HG02973 (cell line): ENCODE measurements at regions not wholly inside any gene's neighbourhood (a gene's known extent, or its start where the extent isn't known, plus 50 kb on each side); places are given as distances from the start of the nearest gene placed in this dataset.
"Not testable (repeated sequence)": the region's sequence is repeated elsewhere in the genome, so short reads cannot be mapped to it uniquely, and the experiment has no call there.

Experiments used
- ATAC-seq: cut with Tn5 transposase; IDR thresholded peaks from one replicate; pipeline ENCODE4 v1.9.1; 2021; ENCODE audit warnings: moderate library complexity; ENCODE audit not compliant: unreplicated experiment

DNA sequence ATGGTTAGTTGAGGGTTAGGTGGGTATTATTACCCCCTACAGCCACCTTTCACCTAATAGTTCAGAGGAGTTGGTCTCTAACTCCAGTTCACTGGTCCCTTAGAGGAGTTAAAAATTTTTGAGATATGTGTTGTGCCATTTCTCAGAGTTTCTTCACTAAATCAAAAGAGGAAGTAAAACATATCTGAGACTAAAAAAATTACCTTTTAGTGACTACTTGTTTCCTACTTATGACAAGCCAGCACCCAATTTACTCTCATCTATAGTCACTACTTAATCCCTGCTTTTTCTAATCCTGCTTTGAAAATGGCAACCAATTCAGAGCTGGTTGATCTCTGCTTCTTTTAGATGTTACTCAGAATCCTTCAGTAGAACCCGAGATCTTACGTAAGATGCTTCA, 1316.8 kb upstream of the B3GALT2 start:
- ATAC-seq, result peak; percentile 71

- no peak for ATAC-seq
Observed at GRCh38 chr1:194495434-194495833, 1309.0 kb upstream of the B3GALT2 start.

- ATAC-seq, result no peak
Observed at GRCh38 chr1:194487172-194487571, 1300.8 kb upstream of the B3GALT2 start.

- ATAC-seq, result no peak
Observed at GRCh38 chr1:194485432-194485831, 1299.0 kb upstream of the B3GALT2 start.

DNA sequence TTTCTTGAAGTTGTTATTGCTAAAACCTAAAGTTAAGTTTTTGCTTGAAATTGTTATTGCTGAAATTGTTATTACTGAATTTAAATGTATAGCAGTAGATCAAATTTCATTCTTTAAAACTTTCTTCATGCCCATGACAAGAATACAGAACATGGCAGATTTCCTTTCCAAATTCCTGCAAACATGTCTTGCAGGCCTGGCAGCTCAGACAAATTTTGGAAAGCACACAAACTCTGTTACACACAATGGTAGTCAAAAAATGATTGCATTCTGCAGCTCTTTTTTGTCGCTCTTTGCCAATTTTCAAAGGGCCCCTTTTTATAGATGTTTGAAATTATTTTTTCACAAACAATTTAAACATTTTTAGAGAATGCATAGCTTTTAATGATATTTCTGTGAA, 1292.3 kb upstream of the B3GALT2 start:
- ATAC-seq, result no peak

DNA sequence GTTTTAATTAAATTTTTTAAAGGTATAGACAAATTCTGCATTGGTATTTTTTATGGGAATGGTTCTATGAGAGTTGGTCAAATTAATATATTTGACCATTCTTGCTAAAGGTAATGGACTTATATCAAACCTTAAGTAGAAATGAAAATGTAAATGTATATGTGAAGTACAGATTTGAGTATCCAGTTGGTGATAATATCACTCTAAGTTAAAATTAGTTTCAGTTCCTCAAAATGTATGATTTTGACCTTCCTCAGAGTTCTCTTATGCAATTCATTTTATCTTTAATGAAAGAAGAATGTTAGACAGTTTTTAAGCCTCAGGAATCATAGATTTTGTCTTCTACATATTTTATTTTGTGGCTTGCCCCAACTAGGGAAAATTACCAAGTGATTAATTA, 1291.5 kb upstream of the B3GALT2 start:
- peak; percentile 97 for ATAC-seq

DNA sequence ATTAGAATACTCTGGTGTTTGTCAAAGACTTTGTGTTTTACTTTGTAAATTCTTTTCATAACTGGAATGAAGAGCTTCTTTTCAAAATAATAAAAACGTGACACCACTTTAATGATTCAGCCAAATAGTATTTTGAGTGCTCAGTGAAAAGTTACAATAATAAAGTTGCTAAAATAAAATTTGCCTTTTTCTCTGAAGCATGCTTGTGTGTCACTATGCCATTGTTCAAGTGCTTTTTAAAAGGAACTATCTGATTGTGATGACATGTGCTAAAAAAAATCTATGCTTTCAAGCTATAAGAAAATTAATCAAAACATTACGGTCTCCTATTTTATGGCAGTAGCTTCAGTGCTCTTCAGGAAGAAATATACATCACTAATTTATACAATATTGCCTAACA, 1290.5 kb upstream of the B3GALT2 start:
- no peak for ATAC-seq

GRCh38 chr1:194476351-194476750, 1289.9 kb upstream of the B3GALT2 start:
- no peak for ATAC-seq

DNA sequence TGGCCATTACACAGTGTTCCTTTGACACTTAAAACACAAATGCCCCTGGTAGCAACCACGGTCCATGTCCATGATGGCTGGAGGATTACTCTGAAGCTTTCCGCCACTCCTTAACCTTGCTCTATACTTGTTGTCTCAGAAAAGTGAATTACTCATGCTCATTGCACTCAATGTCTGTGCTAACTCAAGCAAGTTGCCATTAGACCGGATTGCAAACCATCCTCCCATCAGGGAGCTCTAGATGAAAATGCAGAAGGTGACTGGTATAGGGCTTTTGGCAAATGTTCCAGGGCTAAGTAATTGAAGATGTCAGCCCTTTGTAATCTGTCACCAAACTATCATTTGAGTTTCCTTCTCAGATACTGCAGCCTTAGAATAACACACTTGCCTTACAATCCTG, 1288.3 kb upstream of the B3GALT2 start:
- no peak for ATAC-seq

- ATAC-seq, result no peak
Observed at GRCh38 chr1:194473766-194474165, 1287.4 kb upstream of the B3GALT2 start.

GRCh38 chr1:194469282-194469681, 1282.9 kb upstream of the B3GALT2 start:
- no peak for ATAC-seq

GRCh38 chr1:194466706-194467105, 1280.3 kb upstream of the B3GALT2 start:
- no peak for ATAC-seq

DNA sequence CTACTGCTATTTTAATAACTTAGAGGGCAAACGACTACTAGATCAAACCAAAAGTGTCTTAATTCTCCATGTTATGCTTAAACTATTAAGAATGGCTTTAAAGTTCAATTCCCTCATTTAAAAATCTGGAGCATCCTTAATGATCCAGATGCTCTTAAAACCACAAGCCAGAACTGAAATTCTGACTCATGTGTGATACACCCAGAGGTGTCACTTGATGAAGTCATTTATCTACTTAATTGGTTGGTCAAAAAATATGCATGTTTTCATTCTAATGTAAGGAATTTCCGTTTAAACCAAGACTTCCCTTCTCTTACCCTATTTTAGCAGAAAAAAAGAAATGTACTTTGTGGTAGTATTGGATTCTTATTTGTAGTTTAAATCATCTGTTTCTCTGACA, 1261.2 kb upstream of the B3GALT2 start:
- ATAC-seq, result no peak

DNA sequence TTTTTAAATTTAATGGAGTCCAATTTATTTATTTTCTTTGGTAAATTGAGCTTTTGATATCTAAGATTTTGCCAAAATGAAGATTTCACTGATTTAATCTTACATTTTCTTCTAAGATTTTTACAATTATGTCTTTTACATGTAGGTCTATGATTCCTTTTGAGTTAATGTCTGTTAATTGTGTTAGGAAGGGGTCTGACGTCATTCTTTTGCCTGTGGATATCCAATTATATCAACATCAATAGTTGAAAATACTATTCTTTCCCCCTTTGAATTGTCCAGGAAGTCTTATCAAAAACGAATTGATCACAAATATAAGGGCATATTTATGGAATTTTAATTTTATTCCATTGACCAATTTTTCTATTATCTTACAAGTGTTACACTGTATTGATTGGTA, 1258.8 kb upstream of the B3GALT2 start:
- no peak for ATAC-seq

- ATAC-seq, result no peak
Observed at GRCh38 chr1:194442901-194443575, 1256.6 kb upstream of the B3GALT2 start.

- no peak for ATAC-seq
Observed at GRCh38 chr1:194437135-194437534, 1250.7 kb upstream of the B3GALT2 start.

DNA sequence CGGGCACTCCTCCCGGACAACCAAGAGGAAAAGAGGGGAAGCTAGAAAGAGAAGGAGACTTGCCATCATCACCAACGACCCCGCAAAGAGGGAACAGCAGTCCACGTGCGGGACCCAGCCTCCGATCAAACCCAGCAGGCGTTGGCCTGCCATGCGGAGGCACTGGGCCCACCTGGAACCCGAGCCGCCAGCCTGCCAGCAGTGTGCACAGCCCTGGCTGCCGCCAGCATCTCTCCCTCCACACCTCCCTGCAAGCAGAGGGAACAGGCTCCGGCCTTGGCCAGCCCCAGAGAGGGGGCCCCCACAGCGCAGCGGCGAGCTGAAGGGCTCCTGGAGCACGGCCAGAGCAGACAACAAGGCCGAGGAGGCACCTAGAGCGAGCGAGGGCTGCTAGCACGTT, 1244.7 kb upstream of the B3GALT2 start:
- ATAC-seq, result no peak

- ATAC-seq, result no peak
Observed at GRCh38 chr1:194420706-194421105, 1234.3 kb upstream of the B3GALT2 start.

DNA sequence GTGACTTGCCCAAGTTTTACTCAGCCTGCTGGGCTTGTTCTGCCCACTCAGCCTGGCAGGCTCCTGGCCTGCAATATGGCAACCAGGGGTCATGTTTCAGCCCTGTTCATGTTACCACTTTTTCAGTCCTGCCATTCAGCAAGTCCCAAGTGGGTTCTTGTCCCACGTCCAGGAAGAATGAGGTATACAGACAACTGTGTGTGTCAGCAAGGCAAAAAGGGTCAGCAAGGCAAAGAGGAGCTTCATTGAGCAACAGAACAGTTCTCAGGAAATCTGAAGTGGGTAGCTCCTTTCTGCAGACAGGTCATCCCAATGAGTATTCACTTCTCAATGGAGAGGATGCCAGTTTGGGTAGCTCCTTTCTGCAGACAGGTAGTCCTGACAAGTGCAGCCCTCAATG, 1233.3 kb upstream of the B3GALT2 start:
- no peak for ATAC-seq

DNA sequence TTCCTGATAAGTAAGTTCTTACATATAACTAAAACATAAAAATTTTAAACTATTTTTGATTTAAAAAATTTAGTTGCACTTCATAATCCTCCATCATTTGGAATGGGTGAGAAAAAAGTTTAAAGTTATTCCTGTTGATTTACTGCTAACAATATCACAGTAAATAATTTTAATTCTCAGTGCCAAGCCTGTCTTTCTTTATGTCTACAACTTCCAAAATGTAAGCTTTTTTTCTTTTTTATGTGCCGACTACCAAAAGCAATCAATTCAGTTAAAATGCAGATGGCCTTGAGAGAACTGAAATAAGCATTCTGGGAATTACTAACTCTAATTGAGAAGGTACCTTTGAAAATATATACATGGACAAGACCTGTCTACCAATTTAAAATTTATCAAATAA, 1224.3 kb upstream of the B3GALT2 start:
- no peak for ATAC-seq

- not testable (repeated sequence) for ATAC-seq
Observed at GRCh38 chr1:194407238-194407637, 1220.8 kb upstream of the B3GALT2 start.

DNA sequence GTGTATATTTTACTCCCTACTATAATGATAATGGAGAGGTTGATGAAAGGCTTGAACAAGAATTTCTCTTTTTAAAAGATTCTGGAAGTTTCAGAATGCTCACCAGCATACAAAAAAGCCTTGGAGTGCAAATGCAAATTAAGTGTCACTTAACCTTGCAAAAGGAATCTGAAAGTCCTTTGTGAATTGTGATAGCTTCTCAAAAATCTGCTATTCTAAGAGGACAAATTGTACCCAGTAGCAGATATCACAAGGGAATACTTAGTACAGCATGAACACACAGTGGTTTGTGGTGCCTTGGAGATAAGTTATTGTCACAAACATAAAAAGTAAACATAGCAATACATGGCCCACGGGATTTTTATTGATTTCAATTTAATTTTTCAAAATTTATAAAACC, 1208.3 kb upstream of the B3GALT2 start:
- ATAC-seq, result no peak

GRCh38 chr1:194387531-194387930, 1201.1 kb upstream of the B3GALT2 start:
- ATAC-seq, result no peak
